AG04450 (cell line): ENCODE measurements at regions not wholly inside any gene's neighbourhood (a gene's known extent, or its start where the extent isn't known, plus 50 kb on each side); places are given as distances from the start of the nearest gene placed in this dataset.

ENCODE experiments used
- CTCF ChIA-PET: fragments of 300-600, 350-600 bp; formaldehyde crosslinking; extraction: SDS; loops from one replicate; lab custom pipeline; 2022; ENCODE audit warnings: antibody characterized with exemption, inconsistent platforms; lab: Charles Lee
- POLR2A ChIA-PET: fragments of 350-600 bp; formaldehyde crosslinking; extraction: SDS; loops from one replicate; lab custom pipeline; 2021; ENCODE audit warnings: antibody characterized with exemption, inconsistent platforms; lab: Yijun Ruan, JAX
- DNase-seq: peaks from one replicate; pipeline ENCODE4 v3.0.0-alpha.2; 2011; ENCODE audit warnings: low read depth, low spot score
- H3K27ac ChIP-seq: one replicate; pipeline ENCODE4 v1.5.1; 2012; ENCODE audit warnings: low read depth, low read length, control low read depth
- H3K27me3 ChIP-seq: one replicate; pipeline ENCODE4 v1.6.0; 2012; ENCODE audit warnings: low read length; ENCODE audit not compliant: control insufficient read depth, insufficient read depth
- H3K4me3 ChIP-seq: 2 replicates; pipeline ENCODE4 v1.5.1; 2011; ENCODE audit warnings: mild to moderate bottlenecking, low read depth, low read length, control low read depth
- H3K9me3 ChIP-seq: 2 replicates; pipeline ENCODE4 v1.5.1; 2012; ENCODE audit warnings: low read length; ENCODE audit not compliant: control insufficient read depth, insufficient read depth
- TF ChIP-seq, protein P1 (sequence below): IDR thresholded peaks from 2 replicates; pipeline ENCODE4 v1.5.1; 2011; ENCODE audit warnings: low read depth, low read length, control low read depth, inconsistent platforms

GRCh38 chr3:148460686-148461085 is 237.0 kb upstream of the AGTR1 start:
- Histone ChIP-seq H3K27me3 (no peaks in the 10 kb centered on the region), H3K27ac (no peak overlapping the region), H3K9me3 (no peaks in the 10 kb centered on the region), H3K4me3 (no peak overlapping the region)
- ChIA-PET CTCF (interaction anchor here (1.0 to 1.3 kb wide), 2 partner anchors 80 to 151 kb away, joined by 3 read pairs; no protein-coding TSS in a partner anchor), POLR2A (no interaction called here)
- TF ChIP-seq, protein P1, sequence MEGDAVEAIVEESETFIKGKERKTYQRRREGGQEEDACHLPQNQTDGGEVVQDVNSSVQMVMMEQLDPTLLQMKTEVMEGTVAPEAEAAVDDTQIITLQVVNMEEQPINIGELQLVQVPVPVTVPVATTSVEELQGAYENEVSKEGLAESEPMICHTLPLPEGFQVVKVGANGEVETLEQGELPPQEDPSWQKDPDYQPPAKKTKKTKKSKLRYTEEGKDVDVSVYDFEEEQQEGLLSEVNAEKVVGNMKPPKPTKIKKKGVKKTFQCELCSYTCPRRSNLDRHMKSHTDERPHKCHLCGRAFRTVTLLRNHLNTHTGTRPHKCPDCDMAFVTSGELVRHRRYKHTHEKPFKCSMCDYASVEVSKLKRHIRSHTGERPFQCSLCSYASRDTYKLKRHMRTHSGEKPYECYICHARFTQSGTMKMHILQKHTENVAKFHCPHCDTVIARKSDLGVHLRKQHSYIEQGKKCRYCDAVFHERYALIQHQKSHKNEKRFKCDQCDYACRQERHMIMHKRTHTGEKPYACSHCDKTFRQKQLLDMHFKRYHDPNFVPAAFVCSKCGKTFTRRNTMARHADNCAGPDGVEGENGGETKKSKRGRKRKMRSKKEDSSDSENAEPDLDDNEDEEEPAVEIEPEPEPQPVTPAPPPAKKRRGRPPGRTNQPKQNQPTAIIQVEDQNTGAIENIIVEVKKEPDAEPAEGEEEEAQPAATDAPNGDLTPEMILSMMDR, result no peak
- no peak for DNase-seq

DNA sequence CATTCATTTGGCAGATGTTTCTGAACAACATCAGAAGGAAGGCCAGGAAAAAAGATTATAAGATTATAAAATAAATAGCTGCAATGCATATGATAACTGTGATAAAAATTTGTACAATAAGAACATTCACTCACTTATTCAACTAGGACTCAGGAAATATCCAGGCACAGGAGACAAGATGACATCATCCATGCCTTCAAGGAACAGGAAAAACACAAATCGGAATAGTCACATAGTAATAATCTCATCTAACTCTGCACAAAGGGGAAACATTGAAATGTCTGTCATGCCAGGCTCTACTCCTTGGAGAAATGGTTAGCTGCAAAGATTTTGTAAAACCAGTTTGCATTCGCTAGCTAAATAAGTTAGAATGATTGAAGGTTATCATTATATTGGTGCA is 233.5 kb upstream of the AGTR1 start:
- CTCF ChIA-PET, result no interaction called here
- TF ChIP-seq, protein P1, result no peak
- POLR2A ChIA-PET, result no interaction called here
- no peak for DNase-seq
- Histone ChIP-seq H3K27me3 (no peaks in the 10 kb centered on the region), H3K27ac (no peak overlapping the region), H3K4me3 (no peak overlapping the region), H3K9me3 (no peaks in the 10 kb centered on the region)

- TF ChIP-seq, protein P1, result no peak
- Histone ChIP-seq H3K27me3 (no peaks in the 10 kb centered on the region), H3K4me3 (no peak overlapping the region), H3K9me3 (no peaks in the 10 kb centered on the region), H3K27ac (no peak overlapping the region)
- no peak for DNase-seq
- ChIA-PET CTCF (no interaction called here), POLR2A (no interaction called here)
These were observed 231.6 kb upstream of the AGTR1 start for GRCh38 chr3:148466143-148466542.

- no peak for DNase-seq
- H3K27ac ChIP-seq, result no peak overlapping the region
- TF ChIP-seq, protein P1, result no peak
- H3K27me3 ChIP-seq, result no peaks in the 10 kb centered on the region
- no peaks in the 10 kb centered on the region for H3K9me3 ChIP-seq
- H3K4me3 ChIP-seq, result no peak overlapping the region
- POLR2A ChIA-PET, result no interaction called here
- CTCF ChIA-PET, result interaction anchor here (0.6 kb wide), 1 partner anchor 231 kb away, joined by 3 read pairs; the partner anchor contains the start of gene AGTR1
These were observed 230.5 kb upstream of the AGTR1 start for GRCh38 chr3:148466980-148467740.

GRCh38 chr3:148477375-148477774 is 220.3 kb upstream of the AGTR1 start:
- Histone ChIP-seq H3K27ac (no peak overlapping the region), H3K4me3 (no peak overlapping the region), H3K9me3 (no peaks in the 10 kb centered on the region), H3K27me3 (no peaks in the 10 kb centered on the region)
- CTCF ChIA-PET, result no interaction called here
- TF ChIP-seq, protein P1, result no peak
- POLR2A ChIA-PET, result no interaction called here
- DNase-seq, result no peak
